Peyer's patch (tissue), 4 donors: ENCODE measurements at regions not wholly inside any gene's neighbourhood (a gene's known extent, or its start where the extent isn't known, plus 50 kb on each side); places are given as distances from the start of the nearest gene placed in this dataset.

ENCODE experiments used
- DNase-seq, 3 donors: peaks; one replicate each; pipeline ENCODE4 v3.0.0-alpha.2; 2017 to 2019
- H3K27ac ChIP-seq, 4 donors: fragments of 200-600 bp; sonication (generic); one replicate each; pipeline ENCODE4 v1.5.1; 2016 to 2019
- H3K27me3 ChIP-seq, 2 donors: fragments of 200-600 bp; sonication (generic); one replicate each; pipeline ENCODE4 v1.5.1; 2019
- H3K36me3 ChIP-seq, 3 donors: fragments of 200-600 bp; sonication (generic); one replicate each; pipeline ENCODE4 v1.5.1; 2016 to 2019
- H3K4me1 ChIP-seq, 4 donors: fragments of 200-600 bp; sonication (generic); one replicate each; pipeline ENCODE4 v1.5.1; 2016 to 2019
- H3K4me3 ChIP-seq, 4 donors: fragments of 200-600 bp; sonication (generic); 1 replicate in 3 of 4; 2 replicates in 1 of 4; pipeline ENCODE4 v1.5.1; 2016 to 2019; ENCODE audit warnings: mild to moderate bottlenecking in 1 of 4
- H3K9me3 ChIP-seq, 4 donors: fragments of 200-600 bp; sonication (generic); one replicate each; pipeline ENCODE4 v1.5.1; 2016 to 2019; ENCODE audit warnings: mild to moderate bottlenecking in 1 of 4
- POLR2A ChIP-seq, 2 donors: fragments of 450-650 bp; IDR thresholded peaks; one replicate each; pipeline ENCODE4 v1.5.1; 2017; ENCODE audit warnings: antibody characterized with exemption in 2 of 2, mild to moderate bottlenecking in 2 of 2, moderate library complexity in 2 of 2
- TF ChIP-seq, protein P1 (sequence below), 6 experiments: fragments of 450-650 bp in 4 of 6; fragments of 200-600 bp in 2 of 6; sonication (generic) in 1 of 6; IDR thresholded peaks; one replicate each; pipeline ENCODE4 v1.5.1; 2017 to 2019; ENCODE audit warnings: antibody characterized with exemption in 6 of 6, mild to moderate bottlenecking in 3 of 6, moderate library complexity in 1 of 6

GRCh38 chr6:8557014-8557748 is 121.8 kb upstream of the SLC35B3 start:
- no peak for DNase-seq
- no peaks in the 10 kb centered on the region for H3K27me3 ChIP-seq
- no peaks in the 10 kb centered on the region for H3K4me1 ChIP-seq
- H3K4me3 ChIP-seq, result no peak overlapping the region
- H3K9me3 ChIP-seq, result no peaks in the 10 kb centered on the region
- no peak overlapping the region for H3K27ac ChIP-seq
- no peak for TF ChIP-seq POLR2A (IDR thresholded peaks at IDR 0.05)
- TF ChIP-seq, protein P1, sequence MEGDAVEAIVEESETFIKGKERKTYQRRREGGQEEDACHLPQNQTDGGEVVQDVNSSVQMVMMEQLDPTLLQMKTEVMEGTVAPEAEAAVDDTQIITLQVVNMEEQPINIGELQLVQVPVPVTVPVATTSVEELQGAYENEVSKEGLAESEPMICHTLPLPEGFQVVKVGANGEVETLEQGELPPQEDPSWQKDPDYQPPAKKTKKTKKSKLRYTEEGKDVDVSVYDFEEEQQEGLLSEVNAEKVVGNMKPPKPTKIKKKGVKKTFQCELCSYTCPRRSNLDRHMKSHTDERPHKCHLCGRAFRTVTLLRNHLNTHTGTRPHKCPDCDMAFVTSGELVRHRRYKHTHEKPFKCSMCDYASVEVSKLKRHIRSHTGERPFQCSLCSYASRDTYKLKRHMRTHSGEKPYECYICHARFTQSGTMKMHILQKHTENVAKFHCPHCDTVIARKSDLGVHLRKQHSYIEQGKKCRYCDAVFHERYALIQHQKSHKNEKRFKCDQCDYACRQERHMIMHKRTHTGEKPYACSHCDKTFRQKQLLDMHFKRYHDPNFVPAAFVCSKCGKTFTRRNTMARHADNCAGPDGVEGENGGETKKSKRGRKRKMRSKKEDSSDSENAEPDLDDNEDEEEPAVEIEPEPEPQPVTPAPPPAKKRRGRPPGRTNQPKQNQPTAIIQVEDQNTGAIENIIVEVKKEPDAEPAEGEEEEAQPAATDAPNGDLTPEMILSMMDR (IDR thresholded peaks at IDR 0.05), result no peak
- H3K36me3 ChIP-seq, result no peaks in the 10 kb centered on the region

DNA sequence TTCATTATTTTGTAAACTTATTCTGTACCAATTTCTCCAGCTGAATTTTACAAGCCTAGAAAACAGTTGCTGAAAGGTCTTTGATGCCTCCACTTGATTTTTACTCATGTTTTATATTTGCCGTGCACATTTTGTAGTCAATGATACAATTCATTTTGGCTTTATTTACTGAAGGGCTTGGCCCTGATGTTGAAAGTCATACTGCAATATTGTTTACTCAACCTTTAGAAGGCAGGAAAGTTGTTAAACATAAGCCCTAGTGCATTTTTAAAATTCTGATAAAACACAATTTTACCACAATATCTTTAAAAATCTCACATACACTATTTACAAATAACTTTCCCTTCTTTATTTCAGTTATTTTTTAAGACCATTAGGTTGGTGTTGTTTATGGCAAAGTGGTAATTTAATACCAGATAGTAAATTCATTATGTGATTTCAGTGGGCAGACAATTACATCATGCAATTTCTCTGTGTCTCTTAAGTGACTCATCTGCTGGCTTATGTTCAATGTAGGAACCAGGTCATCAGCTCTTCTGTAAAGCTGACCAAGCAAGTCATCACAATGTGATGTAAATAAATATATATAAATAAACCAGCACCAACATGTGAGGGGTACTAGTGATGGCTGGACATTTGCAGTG is 121.1 kb upstream of the SLC35B3 start:
- no peaks in the 10 kb centered on the region for H3K9me3 ChIP-seq
- H3K4me3 ChIP-seq, result no peak overlapping the region
- no peak for TF ChIP-seq POLR2A (IDR thresholded peaks at IDR 0.05)
- TF ChIP-seq, protein P1 (IDR thresholded peaks at IDR 0.05), result no peak
- H3K4me1 ChIP-seq, result no peaks in the 10 kb centered on the region
- no peak overlapping the region for H3K27ac ChIP-seq
- H3K27me3 ChIP-seq, result no peaks in the 10 kb centered on the region
- no peak for DNase-seq
- H3K36me3 ChIP-seq, result no peaks in the 10 kb centered on the region

DNA sequence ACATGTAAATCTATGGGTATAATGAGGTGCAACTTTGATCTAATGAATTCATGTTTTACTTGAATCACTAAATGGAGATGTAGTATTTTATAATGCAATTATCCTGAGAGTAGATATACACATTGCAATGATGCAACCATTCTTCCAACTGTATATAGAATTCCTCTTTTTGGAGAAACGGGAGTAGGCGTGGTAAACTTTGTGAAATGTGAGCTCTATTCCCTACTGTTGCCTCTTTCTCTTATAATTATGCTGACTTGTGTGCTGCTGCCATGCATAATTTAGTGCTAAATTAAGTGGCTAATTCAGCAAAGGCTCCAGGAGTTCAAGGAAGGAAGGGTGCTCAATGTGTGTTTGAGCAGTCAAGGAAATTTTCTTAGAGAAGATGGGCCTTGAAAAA is 116.6 kb upstream of the SLC35B3 start:
- H3K9me3 ChIP-seq, result no peaks in the 10 kb centered on the region
- no peaks in the 10 kb centered on the region for H3K36me3 ChIP-seq
- no peak overlapping the region for H3K4me3 ChIP-seq
- no peaks in the 10 kb centered on the region for H3K27me3 ChIP-seq
- TF ChIP-seq POLR2A (IDR thresholded peaks at IDR 0.05), result no peak
- no peak overlapping the region for H3K27ac ChIP-seq
- no peak for DNase-seq
- H3K4me1 ChIP-seq, result no peaks in the 10 kb centered on the region

DNA sequence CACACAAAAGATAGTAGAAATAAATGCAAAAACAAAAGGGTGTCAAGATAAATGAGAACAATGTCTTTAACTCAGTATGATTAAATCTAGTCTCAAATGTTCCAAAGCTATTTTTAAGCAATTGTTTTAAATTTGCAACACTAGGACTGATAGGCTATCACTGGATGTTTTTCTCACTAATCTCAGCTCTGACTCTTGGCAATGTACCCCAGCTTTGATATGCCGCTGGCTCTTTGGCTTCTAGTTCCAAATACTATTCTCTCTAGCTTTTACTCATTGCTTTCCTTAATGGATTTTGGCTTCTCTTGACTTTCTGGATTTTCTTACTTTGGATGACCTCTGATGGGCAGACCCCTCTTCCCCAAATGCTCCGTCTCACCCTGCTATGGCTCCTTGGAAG is 116.0 kb upstream of the SLC35B3 start:
- DNase-seq, result no peak
- Histone ChIP-seq H3K4me1 (no peaks in the 10 kb centered on the region), H3K27me3 (no peaks in the 10 kb centered on the region), H3K9me3 (no peaks in the 10 kb centered on the region), H3K4me3 (no peak overlapping the region), H3K27ac (no peak overlapping the region), H3K36me3 (no peaks in the 10 kb centered on the region)
- no peak for TF ChIP-seq POLR2A (IDR thresholded peaks at IDR 0.05)
- TF ChIP-seq, protein P1 (IDR thresholded peaks at IDR 0.05), result no peak

DNA sequence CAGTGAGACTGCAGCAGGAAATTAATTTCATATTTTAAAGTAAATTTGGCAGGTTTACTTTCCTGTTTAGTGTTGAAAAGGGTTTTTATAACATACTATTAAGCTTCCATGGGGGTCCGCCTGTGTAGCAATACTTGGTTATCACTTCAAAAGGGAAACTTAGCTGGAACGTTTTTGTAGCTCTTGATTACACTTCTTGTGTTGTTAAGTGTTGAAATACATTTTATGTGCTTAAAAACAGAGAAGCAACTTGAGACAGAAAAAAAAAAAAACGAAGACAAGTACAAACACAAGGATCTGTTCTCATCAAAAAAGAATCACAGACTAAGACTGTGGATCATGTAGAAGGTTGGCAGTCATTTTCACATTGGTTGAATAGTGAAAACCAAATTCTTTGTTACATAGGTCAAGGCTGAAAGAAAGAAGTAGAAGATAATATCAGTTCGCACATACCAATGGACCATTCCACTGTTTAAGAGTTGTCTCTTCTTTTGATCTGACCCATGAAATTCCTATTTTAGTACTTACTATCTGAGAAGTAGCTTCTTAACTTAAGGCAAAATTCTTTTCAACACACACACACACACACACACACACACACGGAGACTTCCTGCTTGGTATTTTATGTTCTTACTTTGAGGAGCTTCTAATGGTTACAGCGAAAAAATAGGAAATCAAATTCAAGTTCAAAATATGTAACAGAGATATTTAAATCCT is 113.9 kb upstream of the SLC35B3 start:
- TF ChIP-seq POLR2A (IDR thresholded peaks at IDR 0.05), result no peak
- TF ChIP-seq, protein P1 (IDR thresholded peaks at IDR 0.05), result no peak
- no peaks in the 10 kb centered on the region for H3K27me3 ChIP-seq
- no peaks in the 10 kb centered on the region for H3K4me1 ChIP-seq
- no peaks in the 10 kb centered on the region for H3K36me3 ChIP-seq
- no peak overlapping the region for H3K27ac ChIP-seq
- no peaks in the 10 kb centered on the region for H3K9me3 ChIP-seq
- no peak overlapping the region for H3K4me3 ChIP-seq
- DNase-seq, result no peak

DNA sequence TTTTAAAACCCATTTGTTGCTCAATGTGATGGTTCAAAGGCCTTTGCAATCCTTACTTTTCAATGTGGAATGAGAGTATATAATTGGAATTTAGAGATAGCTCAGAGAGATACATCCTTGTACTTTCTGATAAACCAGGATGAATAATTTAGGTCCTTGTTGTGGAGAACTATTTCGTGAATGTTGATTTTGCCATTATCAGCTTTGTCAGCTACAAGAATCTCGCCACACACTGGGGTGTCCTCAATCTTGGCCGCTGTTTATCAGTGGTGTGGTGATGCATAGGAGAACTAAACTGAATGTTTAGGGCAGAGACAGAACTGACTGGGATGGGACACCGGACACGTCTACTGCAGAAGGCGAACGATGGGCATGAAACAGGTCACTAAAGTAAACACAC is 111.2 kb upstream of the SLC35B3 start:
- H3K4me1 ChIP-seq, result no peaks in the 10 kb centered on the region
- H3K36me3 ChIP-seq, result no peaks in the 10 kb centered on the region
- no peaks in the 10 kb centered on the region for H3K9me3 ChIP-seq
- no peaks in the 10 kb centered on the region for H3K27me3 ChIP-seq
- TF ChIP-seq, protein P1 (IDR thresholded peaks at IDR 0.05), result no peak
- TF ChIP-seq POLR2A (IDR thresholded peaks at IDR 0.05), result no peak
- no peak overlapping the region for H3K27ac ChIP-seq
- DNase-seq, result no peak
- no peak overlapping the region for H3K4me3 ChIP-seq
